Loucy (cell line): ENCODE measurements at regions not wholly inside any gene's neighbourhood (a gene's known extent, or its start where the extent isn't known, plus 50 kb on each side); places are given as distances from the start of the nearest gene placed in this dataset.

Experiments used
- H2AFZ ChIP-seq: fragments of 200-600 bp; sonication (generic); 2 replicates; pipeline ENCODE4 v1.6.0; 2016; ENCODE audit warnings: antibody characterized with exemption, mild to moderate bottlenecking, low read length, moderate library complexity
- H3F3A ChIP-seq: fragments of 200-600 bp; 2 replicates; pipeline ENCODE4 v1.6.0; 2016; ENCODE audit warnings: antibody characterized with exemption, low read depth, mild to moderate bottlenecking
- H3K27me3 ChIP-seq: fragments of 200-600 bp; sonication (generic); 2 replicates; pipeline ENCODE4 v1.6.1; 2014; ENCODE audit warnings: low read length, mild to moderate bottlenecking; ENCODE audit not compliant: insufficient read depth, poor library complexity, severe bottlenecking
- H3K36me3 ChIP-seq: fragments of 200-600 bp; sonication (generic); 2 replicates; pipeline ENCODE4 v1.6.1; 2016; ENCODE audit warnings: low read length; ENCODE audit not compliant: insufficient read depth
- H3K4me1 ChIP-seq: fragments of 200-600 bp; sonication (generic); 2 replicates; pipeline ENCODE4 v1.5.1; 2014; ENCODE audit warnings: low read length, mild to moderate bottlenecking; ENCODE audit not compliant: insufficient read depth, poor library complexity, severe bottlenecking
- H3K4me2 ChIP-seq: fragments of 200-600 bp; sonication (generic); 2 replicates; pipeline ENCODE4 v1.6.0; 2014; ENCODE audit warnings: antibody characterized with exemption, low read length, low read depth, mild to moderate bottlenecking; ENCODE audit not compliant: poor library complexity, severe bottlenecking
- H3K4me3 ChIP-seq: fragments of 200-600 bp; sonication (generic); 2 replicates; pipeline ENCODE4 v1.5.1; 2014; ENCODE audit warnings: low read length, mild to moderate bottlenecking, mixed read lengths; ENCODE audit not compliant: poor library complexity, severe bottlenecking
- H3K79me2 ChIP-seq: fragments of 200-600 bp; sonication (generic); 2 replicates; pipeline ENCODE4 v1.6.1; 2014; ENCODE audit warnings: low read length; ENCODE audit not compliant: insufficient read depth
- H3K9ac ChIP-seq: fragments of 200-600 bp; sonication (generic); 2 replicates; pipeline ENCODE4 v1.6.0; 2014; ENCODE audit warnings: mild to moderate bottlenecking, low read depth, low read length, moderate library complexity; ENCODE audit not compliant: poor library complexity, severe bottlenecking
- H3K9me2 ChIP-seq: fragments of 200-600 bp; sonication (generic); replicated peaks from 2 replicates; pipeline ENCODE4 v1.6.1; 2016; ENCODE audit warnings: low read depth, low read length, mixed read lengths
- H3K9me3 ChIP-seq: fragments of 200-600 bp; sonication (generic); 2 replicates; pipeline ENCODE4 v1.6.1; 2014; ENCODE audit warnings: mild to moderate bottlenecking, antibody characterized with exemption, low read length, low read depth; ENCODE audit not compliant: insufficient read depth
- H4K20me1 ChIP-seq: fragments of 200-600 bp; sonication (generic); 2 replicates; pipeline ENCODE4 v1.6.0; 2014; ENCODE audit warnings: antibody characterized with exemption, low read length, mild to moderate bottlenecking; ENCODE audit not compliant: insufficient read depth, poor library complexity, severe bottlenecking
- EZH2phosphoT487 ChIP-seq: fragments of 200-600 bp; IDR thresholded peaks from 2 replicates; pipeline ENCODE4 v1.6.1; 2018; ENCODE audit warnings: antibody characterized with exemption, mild to moderate bottlenecking, moderate library complexity, borderline replicate concordance
- TF ChIP-seq, protein P1 (sequence below): fragments of 200-600 bp; sonication (generic); conservative IDR thresholded peaks from 2 replicates; pipeline ENCODE4 v1.5.1; 2014; ENCODE audit warnings: mild to moderate bottlenecking, antibody characterized with exemption, low read length

DNA sequence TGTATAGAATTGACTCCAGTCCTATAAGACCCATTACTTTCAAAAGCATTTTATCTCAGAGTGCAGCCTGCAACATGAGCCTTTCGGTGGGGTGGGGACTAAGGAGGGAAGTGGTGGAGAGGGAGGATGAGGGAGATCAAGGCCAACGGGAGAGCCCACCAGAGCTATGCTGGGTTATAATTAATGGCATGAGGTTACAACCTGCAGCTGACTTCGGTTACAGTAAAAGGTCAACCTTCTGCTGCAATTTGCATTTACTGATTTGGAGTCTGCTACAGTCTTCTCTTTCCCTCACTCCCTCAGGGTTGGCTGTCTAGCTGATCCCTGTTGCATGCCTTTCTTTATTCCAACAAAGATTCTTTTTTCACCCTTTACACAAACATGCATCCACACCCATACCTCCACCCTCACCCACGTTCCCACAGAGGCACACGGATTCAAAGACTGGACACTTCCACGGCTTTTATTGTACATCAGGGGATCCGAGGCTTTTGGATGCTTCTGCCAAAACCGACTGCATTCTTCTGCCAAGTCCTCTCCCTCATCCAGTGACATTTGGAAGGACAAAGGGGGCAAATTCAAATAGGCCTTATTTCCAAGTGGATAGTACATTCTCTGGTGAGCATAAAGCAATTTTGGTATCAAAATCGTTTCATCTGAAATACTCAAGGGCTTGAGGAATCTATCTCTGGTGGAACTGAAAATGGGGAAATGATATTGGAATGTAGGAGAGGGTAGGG is 381.2 kb downstream of the NFIB start:
- Histone ChIP-seq H3K9ac (no peak overlapping the region), H3F3A (no peaks in the 10 kb centered on the region)

DNA sequence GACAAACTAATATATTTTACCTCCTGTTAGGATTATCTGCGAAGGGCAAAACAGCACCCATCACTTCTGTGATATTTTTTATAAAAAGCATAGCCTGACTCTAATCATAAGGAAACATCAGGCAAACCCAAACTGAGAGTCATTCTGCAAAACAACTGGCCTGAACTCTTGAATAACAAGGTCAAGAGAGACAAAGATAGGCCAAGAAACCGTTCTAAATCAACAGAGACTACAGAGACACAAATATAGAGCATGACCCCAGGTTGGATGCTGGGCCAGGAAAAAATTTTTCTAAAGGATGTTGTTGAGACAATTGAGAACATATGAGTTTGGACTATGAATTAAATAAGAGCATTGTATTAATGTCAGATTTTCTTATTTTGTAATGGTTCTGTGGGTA is 384.9 kb downstream of the NFIB start:
- Histone ChIP-seq H3K4me2 (no peak overlapping the region), H3K9ac (no peak overlapping the region), H3F3A (no peaks in the 10 kb centered on the region), H3K27me3 (no peaks in the 10 kb centered on the region), H3K4me3 (no peak overlapping the region), H3K9me2 (no peaks in the 10 kb centered on the region), H2AFZ (no peak overlapping the region), H3K9me3 (no peaks in the 10 kb centered on the region), H3K79me2 (no peaks in the 10 kb centered on the region), H4K20me1 (no peaks in the 10 kb centered on the region), H3K36me3 (no peaks in the 10 kb centered on the region), H3K4me1 (no peaks in the 10 kb centered on the region)
- TF ChIP-seq EZH2phosphoT487, result no peak

More for the DNA sequence above, 381.2 kb downstream of the NFIB start:
- Histone ChIP-seq H3K9me2 (no peaks in the 10 kb centered on the region), H3K27me3 (no peaks in the 10 kb centered on the region), H3K4me1 (no peaks in the 10 kb centered on the region), H3K4me2 (no peak overlapping the region), H3K79me2 (no peaks in the 10 kb centered on the region), H4K20me1 (no peaks in the 10 kb centered on the region), H3K36me3 (no peaks in the 10 kb centered on the region), H2AFZ (no peak overlapping the region), H3K4me3 (no peak overlapping the region), H3K9me3 (no peaks in the 10 kb centered on the region)
- no peak for TF ChIP-seq EZH2phosphoT487
- TF ChIP-seq, protein P1, sequence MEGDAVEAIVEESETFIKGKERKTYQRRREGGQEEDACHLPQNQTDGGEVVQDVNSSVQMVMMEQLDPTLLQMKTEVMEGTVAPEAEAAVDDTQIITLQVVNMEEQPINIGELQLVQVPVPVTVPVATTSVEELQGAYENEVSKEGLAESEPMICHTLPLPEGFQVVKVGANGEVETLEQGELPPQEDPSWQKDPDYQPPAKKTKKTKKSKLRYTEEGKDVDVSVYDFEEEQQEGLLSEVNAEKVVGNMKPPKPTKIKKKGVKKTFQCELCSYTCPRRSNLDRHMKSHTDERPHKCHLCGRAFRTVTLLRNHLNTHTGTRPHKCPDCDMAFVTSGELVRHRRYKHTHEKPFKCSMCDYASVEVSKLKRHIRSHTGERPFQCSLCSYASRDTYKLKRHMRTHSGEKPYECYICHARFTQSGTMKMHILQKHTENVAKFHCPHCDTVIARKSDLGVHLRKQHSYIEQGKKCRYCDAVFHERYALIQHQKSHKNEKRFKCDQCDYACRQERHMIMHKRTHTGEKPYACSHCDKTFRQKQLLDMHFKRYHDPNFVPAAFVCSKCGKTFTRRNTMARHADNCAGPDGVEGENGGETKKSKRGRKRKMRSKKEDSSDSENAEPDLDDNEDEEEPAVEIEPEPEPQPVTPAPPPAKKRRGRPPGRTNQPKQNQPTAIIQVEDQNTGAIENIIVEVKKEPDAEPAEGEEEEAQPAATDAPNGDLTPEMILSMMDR, result no peak

DNA sequence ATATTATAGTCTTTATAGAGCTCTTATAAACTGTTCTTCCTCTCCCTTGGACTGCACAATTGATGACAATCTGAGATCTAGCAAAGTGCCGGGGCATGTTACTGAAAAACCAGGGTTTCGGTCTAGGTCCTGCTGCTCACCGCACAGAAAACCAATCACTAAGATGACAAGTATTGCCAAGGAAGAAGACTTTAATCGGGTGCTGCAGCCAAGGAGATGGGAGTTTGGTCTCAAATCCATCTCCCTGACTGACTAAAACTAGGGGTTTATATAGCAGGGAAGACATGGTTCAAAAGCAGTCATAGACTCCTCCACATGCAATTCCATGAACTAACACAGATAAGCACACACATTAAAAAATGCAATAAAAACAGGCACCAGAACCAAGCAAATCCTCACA is 390.6 kb downstream of the NFIB start:
- H3K9ac ChIP-seq, result no peak overlapping the region
- H3K27me3 ChIP-seq, result no peaks in the 10 kb centered on the region
- no peaks in the 10 kb centered on the region for H3K79me2 ChIP-seq
- H4K20me1 ChIP-seq, result no peaks in the 10 kb centered on the region
- no peaks in the 10 kb centered on the region for H3K4me1 ChIP-seq
- no peaks in the 10 kb centered on the region for H3F3A ChIP-seq
- no peak overlapping the region for H3K4me2 ChIP-seq
- TF ChIP-seq, protein P1, result no peak
- no peak for TF ChIP-seq EZH2phosphoT487
- H2AFZ ChIP-seq, result no peak overlapping the region
- no peaks in the 10 kb centered on the region for H3K9me3 ChIP-seq
- H3K4me3 ChIP-seq, result no peak overlapping the region
- no peaks in the 10 kb centered on the region for H3K9me2 ChIP-seq
- H3K36me3 ChIP-seq, result no peaks in the 10 kb centered on the region

DNA sequence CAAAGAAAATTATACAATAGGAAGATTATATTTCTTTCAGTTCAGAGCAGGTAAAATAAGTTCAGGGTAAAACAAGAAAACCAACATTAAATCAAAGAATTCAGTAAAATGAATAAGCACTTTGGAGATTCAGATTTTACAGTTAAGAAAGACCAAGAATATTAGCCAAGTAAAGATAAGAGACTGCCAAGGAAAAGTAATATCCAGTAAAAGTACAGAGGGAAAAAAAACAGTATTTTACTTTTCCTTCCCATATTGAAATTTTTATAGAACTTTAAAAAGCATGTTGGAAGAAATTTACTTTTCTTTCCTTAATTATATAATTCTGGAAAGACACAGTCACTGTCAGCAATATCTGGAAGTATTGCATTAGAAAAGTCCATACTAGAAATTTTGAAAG is 393.4 kb downstream of the NFIB start:
- Histone ChIP-seq H3K27me3 (no peaks in the 10 kb centered on the region), H3K4me3 (no peak overlapping the region), H2AFZ (no peak overlapping the region), H3K4me2 (no peak overlapping the region), H3K9ac (no peak overlapping the region), H4K20me1 (no peaks in the 10 kb centered on the region), H3K9me2 (no peaks in the 10 kb centered on the region), H3F3A (no peaks in the 10 kb centered on the region), H3K9me3 (no peaks in the 10 kb centered on the region), H3K79me2 (no peaks in the 10 kb centered on the region), H3K4me1 (no peaks in the 10 kb centered on the region), H3K36me3 (no peaks in the 10 kb centered on the region)
- TF ChIP-seq, protein P1, result no peak
